ENCODE measurements at regions not wholly inside any gene's neighbourhood (a gene's known extent, or its start where the extent isn't known, plus 50 kb on each side); places are given as distances from the start of the nearest gene placed in this dataset.

GRCh38 chr7:84507529-84507928 is 312.9 kb upstream of the SEMA3A start:
- no peaks in the 10 kb centered on the region for H3K4me1 ChIP-seq (ENCODE audit: insufficient read depth, low read length, poor library complexity, severe bottlenecking)
- no peak for DNase-seq (ENCODE audit: low spot score)
- H2AFZ ChIP-seq (ENCODE audit: low read length), result no peak overlapping the region
- TF ChIP-seq EZH2phosphoT487 (IDR thresholded peaks at IDR 0.05; ENCODE audit: borderline replicate concordance, low read depth, low read length), result no peak
- TF ChIP-seq CTCF (conservative IDR thresholded peaks at IDR 0.05; ENCODE audit: low read length), result no peak
- no peak overlapping the region for H3K27ac ChIP-seq (ENCODE audit: low read depth, low read length, poor library complexity, severe bottlenecking)
- CTCF ChIA-PET (ENCODE audit: unreplicated experiment), result no interaction called here
- H3K36me3 ChIP-seq (ENCODE audit: insufficient read depth, low read length), result no peaks in the 10 kb centered on the region
- H3K9me3 ChIP-seq (ENCODE audit: low read length), result no peaks in the 10 kb centered on the region
- H4K20me1 ChIP-seq (ENCODE audit: insufficient read depth, low read length), result no peaks in the 10 kb centered on the region
- BruUV-seq (replicated peaks), result no TSS peak
- POLR2A ChIA-PET, result interaction anchor here (1.2 kb wide), 1 partner anchor 81 kb away, joined by 3 read pairs; no protein-coding TSS in a partner anchor
- intact Hi-C loops (cut with micrococcal nuclease; ENCODE audit: unreplicated experiment), result no loop called here
- no peak overlapping the region for H3K4me3 ChIP-seq (ENCODE audit: low read depth, low read length, poor library complexity, severe bottlenecking)
- no peaks in the 10 kb centered on the region for H3K9me2 ChIP-seq (ENCODE audit: insufficient read depth, low read length)
- no peaks in the 10 kb centered on the region for H3K79me2 ChIP-seq (ENCODE audit: insufficient read depth, low read depth, low read length)
- no peak overlapping the region for H3K4me2 ChIP-seq (ENCODE audit: low read length)

DNA sequence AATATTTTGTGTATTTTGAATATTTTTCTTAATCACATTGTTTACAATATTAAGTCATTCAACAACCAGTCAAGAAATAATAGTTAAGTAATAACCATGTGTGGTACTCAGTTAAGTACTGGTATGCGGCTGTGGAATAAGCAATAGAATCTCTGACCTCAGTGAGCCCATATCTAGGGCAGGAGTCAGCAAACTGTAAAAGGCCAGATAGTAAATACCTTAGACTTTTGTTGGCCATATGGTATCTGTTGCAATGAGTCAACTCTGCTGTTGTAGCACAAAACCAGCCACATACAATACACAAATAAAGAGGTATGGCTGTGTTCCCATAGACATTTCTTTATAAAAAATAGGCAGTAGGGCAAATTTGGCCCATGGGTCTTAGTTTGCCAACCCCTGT is 311.6 kb upstream of the SEMA3A start:
- no peaks in the 10 kb centered on the region for H3K9me3 ChIP-seq (ENCODE audit: low read length)
- DNase-seq (ENCODE audit: low spot score), result no peak
- no peaks in the 10 kb centered on the region for H3K79me2 ChIP-seq (ENCODE audit: insufficient read depth, low read depth, low read length)
- H4K20me1 ChIP-seq (ENCODE audit: insufficient read depth, low read length), result no peaks in the 10 kb centered on the region
- BruUV-seq (replicated peaks), result no TSS peak
- no peak overlapping the region for H2AFZ ChIP-seq (ENCODE audit: low read length)
- no peak overlapping the region for H3K4me2 ChIP-seq (ENCODE audit: low read length)
- intact Hi-C loops (cut with micrococcal nuclease; ENCODE audit: unreplicated experiment), result no loop called here
- no peak overlapping the region for H3K27ac ChIP-seq (ENCODE audit: low read depth, low read length, poor library complexity, severe bottlenecking)
- no peaks in the 10 kb centered on the region for H3K9me2 ChIP-seq (ENCODE audit: insufficient read depth, low read length)
- H3K36me3 ChIP-seq (ENCODE audit: insufficient read depth, low read length), result no peaks in the 10 kb centered on the region
- H3K4me3 ChIP-seq (ENCODE audit: low read depth, low read length, poor library complexity, severe bottlenecking), result no peak overlapping the region
- ChIA-PET CTCF (ENCODE audit: unreplicated experiment) (no interaction called here), POLR2A (no interaction called here)
- TF ChIP-seq CTCF (conservative IDR thresholded peaks at IDR 0.05; ENCODE audit: low read length) (no peak), EZH2phosphoT487 (IDR thresholded peaks at IDR 0.05; ENCODE audit: borderline replicate concordance, low read depth, low read length) (no peak)
- no peaks in the 10 kb centered on the region for H3K4me1 ChIP-seq (ENCODE audit: insufficient read depth, low read length, poor library complexity, severe bottlenecking)

DNA sequence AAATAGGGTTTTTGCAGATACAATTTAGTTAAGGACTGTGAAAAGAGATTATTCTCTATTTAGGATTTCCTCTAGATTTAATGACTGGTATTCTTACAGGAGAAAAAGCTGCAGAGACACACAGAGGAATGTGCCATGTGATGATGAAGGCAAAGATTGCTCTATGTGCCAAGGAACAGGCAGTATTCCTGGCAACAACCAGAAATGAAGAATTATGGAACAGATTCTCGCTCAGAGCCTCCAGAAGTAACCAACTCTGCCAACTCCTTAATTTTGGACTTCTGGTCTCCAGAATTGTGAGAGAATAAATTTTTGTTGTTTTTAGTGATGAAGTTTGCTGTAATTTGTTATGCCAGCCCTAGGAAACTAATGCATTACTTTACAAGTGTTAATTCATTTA is 307.6 kb upstream of the SEMA3A start:
- ChIA-PET POLR2A (no interaction called here), CTCF (ENCODE audit: unreplicated experiment) (no interaction called here)
- TF ChIP-seq EZH2phosphoT487 (IDR thresholded peaks at IDR 0.05; ENCODE audit: borderline replicate concordance, low read depth, low read length) (no peak), CTCF (conservative IDR thresholded peaks at IDR 0.05; ENCODE audit: low read length) (no peak)
- Histone ChIP-seq H2AFZ (ENCODE audit: low read length) (no peak overlapping the region), H3K79me2 (ENCODE audit: insufficient read depth, low read depth, low read length) (no peaks in the 10 kb centered on the region), H3K4me3 (ENCODE audit: low read depth, low read length, poor library complexity, severe bottlenecking) (no peak overlapping the region), H3K27ac (ENCODE audit: low read depth, low read length, poor library complexity, severe bottlenecking) (no peak overlapping the region), H3K36me3 (ENCODE audit: insufficient read depth, low read length) (no peaks in the 10 kb centered on the region), H3K4me1 (ENCODE audit: insufficient read depth, low read length, poor library complexity, severe bottlenecking) (no peaks in the 10 kb centered on the region), H3K4me2 (ENCODE audit: low read length) (no peak overlapping the region), H4K20me1 (ENCODE audit: insufficient read depth, low read length) (no peaks in the 10 kb centered on the region), H3K9me2 (ENCODE audit: insufficient read depth, low read length) (no peaks in the 10 kb centered on the region), H3K9me3 (ENCODE audit: low read length) (no peaks in the 10 kb centered on the region)
- intact Hi-C loops (cut with micrococcal nuclease; ENCODE audit: unreplicated experiment), result no loop called here
- BruUV-seq (replicated peaks), result no TSS peak
- DNase-seq (ENCODE audit: low spot score), result no peak
